H9 (cell line): ENCODE measurements at regions not wholly inside any gene's neighbourhood (a gene's known extent, or its start where the extent isn't known, plus 50 kb on each side); places are given as distances from the start of the nearest gene placed in this dataset.
A peak's percentile ranks its signal among the peaks of the same experiment; 100 is the strongest.

Experiments used
- DNase-seq: peaks from one replicate; pipeline ENCODE4 v3.0.0-alpha.2; 2017
- H2AFZ ChIP-seq: one replicate; pipeline ENCODE4 v1.6.1; 2013; ENCODE audit warnings: mild to moderate bottlenecking, low read length, control low read depth, moderate library complexity
- H2AK5ac ChIP-seq: 2 replicates; pipeline ENCODE4 v1.6.1; 2013; ENCODE audit warnings: low read length, control low read depth, mixed read lengths; ENCODE audit not compliant: insufficient read length
- H2BK120ac ChIP-seq: one replicate; pipeline ENCODE4 v1.6.1; 2013; ENCODE audit warnings: low read depth, mild to moderate bottlenecking, low read length, control low read depth, inconsistent platforms; ENCODE audit not compliant: poor library complexity, severe bottlenecking
- H2BK12ac ChIP-seq: 2 replicates; pipeline ENCODE4 v1.6.1; 2013; ENCODE audit warnings: low read length, control low read depth, mixed read lengths, low read depth; ENCODE audit not compliant: insufficient read length
- H2BK15ac ChIP-seq: 2 replicates; pipeline ENCODE4 v1.6.1; 2013; ENCODE audit warnings: low read depth, low read length, control low read depth
- H2BK20ac ChIP-seq: one replicate; pipeline ENCODE4 v1.6.1; 2013; ENCODE audit warnings: low read depth, mild to moderate bottlenecking, low read length, control low read depth, inconsistent platforms; ENCODE audit not compliant: poor library complexity, severe bottlenecking
- H2BK5ac ChIP-seq: 2 replicates; pipeline ENCODE4 v1.6.1; 2013; ENCODE audit warnings: low read length, control low read depth, mixed read lengths; ENCODE audit not compliant: insufficient read length
- H3K14ac ChIP-seq: 2 replicates; pipeline ENCODE4 v1.6.1; 2013; ENCODE audit warnings: low read length, control low read depth; ENCODE audit not compliant: insufficient read depth
- H3K18ac ChIP-seq: 2 replicates; pipeline ENCODE4 v1.6.1; 2013; ENCODE audit warnings: low read depth, mild to moderate bottlenecking, mixed read lengths, low read length, control low read depth; ENCODE audit not compliant: insufficient read length
- H3K23ac ChIP-seq: 2 replicates; pipeline ENCODE4 v1.6.1; 2013; ENCODE audit warnings: low read length, control low read depth, mixed read lengths, low read depth; ENCODE audit not compliant: insufficient read length
- H3K23me2 ChIP-seq: 2 replicates; pipeline ENCODE4 v1.6.1; 2013; ENCODE audit warnings: low read depth, mild to moderate bottlenecking, mixed read lengths, low read length, control low read depth; ENCODE audit not compliant: insufficient read length, poor library complexity, severe bottlenecking
- H3K27ac ChIP-seq: 2 replicates; pipeline ENCODE4 v1.5.1; 2013; ENCODE audit warnings: low read length, control low read depth, mixed read lengths, low read depth; ENCODE audit not compliant: insufficient read length
- H3K27me3 ChIP-seq: 2 replicates; pipeline ENCODE4 v1.6.1; 2013; ENCODE audit warnings: low read length, control low read depth, inconsistent platforms; ENCODE audit not compliant: insufficient read depth
- H3K4ac ChIP-seq: 2 replicates; pipeline ENCODE4 v1.6.1; 2013; ENCODE audit warnings: low read depth, mild to moderate bottlenecking, control low read depth, inconsistent platforms, low read length, moderate library complexity
- H3K4me1 ChIP-seq: 2 replicates; pipeline ENCODE4 v1.6.1; 2013; ENCODE audit warnings: low read length, control low read depth, inconsistent platforms; ENCODE audit not compliant: insufficient read depth
- H3K4me2 ChIP-seq: 2 replicates; pipeline ENCODE4 v1.6.1; 2013; ENCODE audit warnings: low read length, control low read depth, mixed read lengths; ENCODE audit not compliant: insufficient read length, insufficient read depth
- H3K56ac ChIP-seq: 2 replicates; pipeline ENCODE4 v1.6.1; 2013; ENCODE audit warnings: low read depth, mild to moderate bottlenecking, mixed read lengths, low read length, control low read depth; ENCODE audit not compliant: insufficient read length
- H3K79me1 ChIP-seq: 2 replicates; pipeline ENCODE4 v1.6.1; 2013; ENCODE audit warnings: low read depth, mild to moderate bottlenecking, moderate library complexity, low read length, control low read depth, inconsistent platforms; ENCODE audit not compliant: insufficient read depth, poor library complexity, severe bottlenecking
- H3K79me2 ChIP-seq: 2 replicates; pipeline ENCODE4 v1.6.1; 2013; ENCODE audit warnings: low read length, control low read depth, inconsistent platforms; ENCODE audit not compliant: insufficient read depth
- H3K9ac ChIP-seq: 2 replicates; pipeline ENCODE4 v1.6.1; 2013; ENCODE audit warnings: low read length, control low read depth, mixed read lengths; ENCODE audit not compliant: insufficient read length; ENCODE audit errors: extremely low read depth
- H3K9me3 ChIP-seq: one replicate; pipeline ENCODE4 v1.6.1; 2013; ENCODE audit warnings: low read depth, low read length, inconsistent platforms; ENCODE audit not compliant: control insufficient read depth
- H3T11ph ChIP-seq: one replicate; pipeline ENCODE4 v1.6.1; 2013; ENCODE audit warnings: mild to moderate bottlenecking, low read length, control low read depth, inconsistent platforms
- H4K20me1 ChIP-seq: one replicate; pipeline ENCODE4 v1.6.1; 2013; ENCODE audit not compliant: control insufficient read depth, insufficient read length, insufficient read depth
- H4K5ac ChIP-seq: 2 replicates; pipeline ENCODE4 v1.6.1; 2013; ENCODE audit warnings: low read depth, mild to moderate bottlenecking, mixed read lengths, low read length, control low read depth; ENCODE audit not compliant: insufficient read length
- H4K8ac ChIP-seq: replicated peaks from 2 replicates; pipeline ENCODE4 v1.6.1; 2013; ENCODE audit warnings: low read length, control low read depth, mixed read lengths, low read depth; ENCODE audit not compliant: insufficient read length
- H4K91ac ChIP-seq: 2 replicates; pipeline ENCODE4 v1.6.1; 2013; ENCODE audit warnings: low read depth, mild to moderate bottlenecking, moderate library complexity, mixed read lengths, low read length, control low read depth; ENCODE audit not compliant: insufficient read length
- H3K27ac Mint-ChIP-seq, 3 experiments: 2 replicates in 2 of 3; 3 replicates in 1 of 3; pipeline ENCODE4 v1.8.0; 2020 to 2021; ENCODE audit warnings: mixed read lengths in 3 of 3, mild to moderate bottlenecking in 1 of 3, moderate library complexity in 1 of 3
- H3K27me3 Mint-ChIP-seq: 2 replicates; pipeline ENCODE4 v1.8.0; 2021; ENCODE audit warnings: low read depth, mild to moderate bottlenecking, moderate library complexity, mixed read lengths
- H3K36me3 Mint-ChIP-seq, 3 experiments: 2 replicates in 2 of 3; 3 replicates in 1 of 3; pipeline ENCODE4 v1.8.0; 2020 to 2021; ENCODE audit warnings: low read depth in 3 of 3, mixed read lengths in 3 of 3; ENCODE audit not compliant: insufficient read depth in 1 of 3
- H3K4me1 Mint-ChIP-seq, 2 experiments: 2 replicates each; pipeline ENCODE4 v1.8.0; 2020; ENCODE audit warnings: mixed read lengths in 2 of 2
- H3K4me3 Mint-ChIP-seq, 2 experiments: 2 replicates in 1 of 2; 3 replicates in 1 of 2; pipeline ENCODE4 v1.8.0; 2020 to 2021; ENCODE audit warnings: mild to moderate bottlenecking in 2 of 2, mixed read lengths in 2 of 2, moderate library complexity in 1 of 2
- H3K9me3 Mint-ChIP-seq, 2 experiments: 2 replicates in 1 of 2; 3 replicates in 1 of 2; pipeline ENCODE4 v1.8.0; 2020; ENCODE audit warnings: mild to moderate bottlenecking in 2 of 2, mixed read lengths in 2 of 2, moderate library complexity in 1 of 2
- WGBS: extraction: QIAGEN DNeasy Blood & Tissue Kit; methylation state at CpG from one replicate; pipeline ENCODE4 v1.1.7; 2013; ENCODE audit warnings: missing lambda C conversion rate, low lambda C conversion rate, mixed read lengths; ENCODE audit not compliant: insufficient read length; ENCODE audit errors: extremely low coverage; 5-methylcytosine and 5-hydroxymethylcytosine counted together
- TF ChIP-seq, protein P1 (sequence below): fragments of 200-600 bp; sonication (generic); conservative IDR thresholded peaks from 3 replicates; pipeline ENCODE4 v1.8.0; 2021; ENCODE audit warnings: antibody characterized with exemption, mild to moderate bottlenecking

DNA sequence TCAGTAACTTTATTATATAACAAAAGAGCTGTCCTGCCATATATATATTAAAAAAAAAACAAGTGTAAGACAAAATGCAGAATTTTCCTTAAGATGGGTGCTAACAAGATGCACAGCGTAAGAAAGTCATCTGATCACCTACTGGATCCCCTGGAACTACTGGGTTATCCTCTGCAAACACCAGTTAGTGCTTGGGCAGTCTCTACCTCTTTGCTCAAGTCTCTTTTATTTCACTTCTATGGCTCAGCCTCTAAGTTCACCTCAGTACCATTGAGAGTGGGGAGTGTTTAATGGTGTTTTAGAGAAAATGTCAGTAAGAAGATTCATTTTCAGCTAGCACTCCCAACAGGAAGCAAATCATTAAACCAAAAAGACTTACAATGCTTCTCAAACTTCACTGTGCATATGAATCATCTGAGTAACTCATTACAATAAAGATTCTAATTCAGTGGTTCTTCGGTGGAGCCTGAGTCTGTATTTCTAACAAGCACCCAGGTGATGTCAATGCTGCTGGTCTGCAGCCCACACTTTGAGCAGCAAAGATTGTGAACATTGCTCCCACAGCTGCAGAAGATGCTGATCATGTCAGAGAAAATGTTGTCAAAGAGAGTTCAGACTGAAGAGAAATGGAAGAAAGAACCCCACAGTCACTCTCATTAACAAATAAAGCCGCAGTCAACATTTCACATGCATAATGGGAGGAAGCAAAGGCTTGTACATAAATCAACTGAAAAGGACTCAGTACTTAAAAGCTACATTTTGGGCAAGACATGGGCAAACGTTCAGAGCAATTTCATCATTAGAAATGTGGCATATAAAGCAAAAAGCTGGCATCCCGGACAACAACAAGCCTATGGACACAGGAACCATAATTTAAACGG lies 227.1 kb upstream of the ATP11B start:
- Histone ChIP-seq H2AK5ac (no peak overlapping the region), H3K9me3 (no peaks in the 10 kb centered on the region), H2BK120ac (no peak overlapping the region), H3K56ac (no peak overlapping the region), H2BK15ac (no peak overlapping the region), H2BK5ac (no peak overlapping the region), H3T11ph (no peak overlapping the region), H3K79me1 (no peaks in the 10 kb centered on the region), H3K9ac (no peak overlapping the region), H3K23me2 (no peaks in the 10 kb centered on the region), H4K20me1 (no peaks in the 10 kb centered on the region), H3K4me2 (no peak overlapping the region), H3K14ac (peak overlapping the region; percentile 62; the same call in 1 of the 2 replicates), H3K79me2 (no peaks in the 10 kb centered on the region), H4K8ac (no peak overlapping the region), H3K18ac (no peak overlapping the region), H3K27me3 (no peaks in the 10 kb centered on the region), H3K4me1 (peaks cover 9% of the 10 kb centered on the region; the same call in 1 of the 2 replicates), H3K23ac (no peak overlapping the region), H2BK12ac (peak overlapping the region; percentile 77), H4K5ac (no peak overlapping the region), H3K27ac (no peak overlapping the region), H3K4ac (no peak overlapping the region), H4K91ac (no peak overlapping the region), H2AFZ (no peak overlapping the region), H2BK20ac (no peak overlapping the region)
- Mint-ChIP-seq H3K4me1 (peaks cover 24 to 33% of the 10 kb centered on the region in 2 experiments), H3K27ac (peak overlapping the region in 2 of 3 experiments; percentile 25 to 76; a peak in 4 of 7 replicates), H3K9me3 (no peaks in the 10 kb centered on the region), H3K4me3 (no peak overlapping the region), H3K36me3 (0 out of 7 replicates have a peak, but pooled peaks cover 0 to under 1% (median 0%) of the 10 kb centered on the region in 3 experiments), H3K27me3 (no peaks in the 10 kb centered on the region)
- WGBS: no CpG with 5 or more reads among the region's 6 CpGs
- TF ChIP-seq, protein P1, sequence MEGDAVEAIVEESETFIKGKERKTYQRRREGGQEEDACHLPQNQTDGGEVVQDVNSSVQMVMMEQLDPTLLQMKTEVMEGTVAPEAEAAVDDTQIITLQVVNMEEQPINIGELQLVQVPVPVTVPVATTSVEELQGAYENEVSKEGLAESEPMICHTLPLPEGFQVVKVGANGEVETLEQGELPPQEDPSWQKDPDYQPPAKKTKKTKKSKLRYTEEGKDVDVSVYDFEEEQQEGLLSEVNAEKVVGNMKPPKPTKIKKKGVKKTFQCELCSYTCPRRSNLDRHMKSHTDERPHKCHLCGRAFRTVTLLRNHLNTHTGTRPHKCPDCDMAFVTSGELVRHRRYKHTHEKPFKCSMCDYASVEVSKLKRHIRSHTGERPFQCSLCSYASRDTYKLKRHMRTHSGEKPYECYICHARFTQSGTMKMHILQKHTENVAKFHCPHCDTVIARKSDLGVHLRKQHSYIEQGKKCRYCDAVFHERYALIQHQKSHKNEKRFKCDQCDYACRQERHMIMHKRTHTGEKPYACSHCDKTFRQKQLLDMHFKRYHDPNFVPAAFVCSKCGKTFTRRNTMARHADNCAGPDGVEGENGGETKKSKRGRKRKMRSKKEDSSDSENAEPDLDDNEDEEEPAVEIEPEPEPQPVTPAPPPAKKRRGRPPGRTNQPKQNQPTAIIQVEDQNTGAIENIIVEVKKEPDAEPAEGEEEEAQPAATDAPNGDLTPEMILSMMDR: no peak
- no peak for DNase-seq
